Peyer's patch (tissue), 4 donors: ENCODE measurements at regions not wholly inside any gene's neighbourhood (a gene's known extent, or its start where the extent isn't known, plus 50 kb on each side); places are given as distances from the start of the nearest gene placed in this dataset.
"Not testable (repeated sequence)": the region's sequence is repeated elsewhere in the genome, so short reads cannot be mapped to it uniquely, and the experiment has no call there.

Source experiments
- DNase-seq, 3 donors: peaks; one replicate each; pipeline ENCODE4 v3.0.0-alpha.2; 2017 to 2019
- H3K27ac ChIP-seq, 4 donors: fragments of 200-600 bp; sonication (generic); one replicate each; pipeline ENCODE4 v1.5.1; 2016 to 2019
- H3K27me3 ChIP-seq, 2 donors: fragments of 200-600 bp; sonication (generic); one replicate each; pipeline ENCODE4 v1.5.1; 2019
- H3K36me3 ChIP-seq, 3 donors: fragments of 200-600 bp; sonication (generic); one replicate each; pipeline ENCODE4 v1.5.1; 2016 to 2019
- H3K4me1 ChIP-seq, 4 donors: fragments of 200-600 bp; sonication (generic); one replicate each; pipeline ENCODE4 v1.5.1; 2016 to 2019
- H3K4me3 ChIP-seq, 4 donors: fragments of 200-600 bp; sonication (generic); 1 replicate in 3 of 4; 2 replicates in 1 of 4; pipeline ENCODE4 v1.5.1; 2016 to 2019; ENCODE audit warnings: mild to moderate bottlenecking in 1 of 4
- H3K9me3 ChIP-seq, 4 donors: fragments of 200-600 bp; sonication (generic); one replicate each; pipeline ENCODE4 v1.5.1; 2016 to 2019; ENCODE audit warnings: mild to moderate bottlenecking in 1 of 4
- small RNA-seq, 2 donors: library from RNA; depleted of rRNA; stranded (forward); fragments of <200 nt; gene quantifications; one replicate each; pipeline ENCODE3, GENCODE V24; 2016

DNA sequence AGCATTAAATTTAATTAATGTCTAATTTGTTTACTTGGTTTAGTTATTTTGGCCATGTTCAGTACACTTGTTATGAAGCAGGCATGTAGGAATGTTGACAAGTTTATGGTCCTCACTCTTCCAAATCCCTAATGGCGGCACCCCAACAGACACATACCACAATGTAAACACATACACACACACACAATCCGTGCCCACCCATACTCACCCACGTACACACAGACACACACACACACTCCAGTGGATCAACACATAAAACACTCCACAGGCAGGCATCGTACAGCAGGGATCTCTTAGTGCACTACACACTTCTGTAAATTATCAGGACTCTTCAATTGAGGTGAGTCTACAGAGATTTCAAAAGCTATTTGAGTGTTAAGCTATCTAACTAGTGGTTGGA lies 767.5 kb downstream of the FOXD4L6 start:
- H3K4me3 ChIP-seq, H3K9me3 ChIP-seq, H3K27ac ChIP-seq, DNase-seq, H3K4me1 ChIP-seq, H3K36me3 ChIP-seq, H3K27me3 ChIP-seq: not testable (repeated sequence)

DNA sequence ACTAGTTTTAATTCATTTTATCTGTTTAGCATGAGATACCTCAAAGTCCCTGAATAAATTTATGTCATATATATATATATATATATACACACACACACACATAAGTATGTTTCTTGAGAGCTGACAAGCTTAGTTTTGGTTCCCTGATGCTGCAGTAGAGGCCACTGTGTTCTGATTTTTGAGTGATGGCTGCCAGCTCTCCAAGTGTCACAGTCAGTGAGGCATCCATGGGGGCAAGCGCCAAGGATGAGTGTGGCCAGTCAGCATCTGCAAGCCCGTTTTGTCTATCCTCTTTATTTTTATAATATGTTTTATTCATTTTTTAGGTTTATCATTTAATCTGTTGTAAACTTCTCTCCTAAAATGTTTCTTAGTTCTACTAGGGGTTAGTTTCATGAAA lies 797.5 kb downstream of the FOXD4L6 start:
- not testable (repeated sequence) for H3K9me3 ChIP-seq, H3K27me3 ChIP-seq, DNase-seq, H3K4me3 ChIP-seq, H3K4me1 ChIP-seq, H3K36me3 ChIP-seq, H3K27ac ChIP-seq

- not testable (repeated sequence) for H3K9me3 ChIP-seq, H3K27me3 ChIP-seq, H3K27ac ChIP-seq, H3K4me3 ChIP-seq, H3K36me3 ChIP-seq, H3K4me1 ChIP-seq, DNase-seq
These were observed 799.6 kb downstream of the FOXD4L6 start for GRCh38 chr9:40328907-40329306.

DNA sequence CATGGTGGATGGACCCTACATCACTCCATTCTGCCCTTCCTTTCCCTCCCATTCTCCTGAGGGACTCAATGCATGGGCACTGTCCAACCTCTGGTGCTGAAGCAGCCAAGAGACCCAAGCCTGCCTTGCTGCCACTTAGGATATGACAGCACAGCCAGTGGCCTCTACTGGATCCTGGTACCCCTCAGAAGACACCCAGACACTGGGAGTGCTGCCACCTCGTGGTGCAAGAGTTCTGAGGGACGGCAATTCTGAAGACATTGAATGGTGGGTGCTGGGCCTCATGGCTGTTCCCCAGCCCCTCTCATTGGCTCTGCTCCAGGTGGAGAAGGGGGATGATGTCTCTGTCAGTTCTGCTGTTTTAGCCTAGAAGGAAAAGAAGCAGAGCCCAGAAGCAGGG lies 802.3 kb downstream of the FOXD4L6 start:
- not testable (repeated sequence) for H3K9me3 ChIP-seq, H3K4me1 ChIP-seq, H3K4me3 ChIP-seq, H3K27me3 ChIP-seq, H3K27ac ChIP-seq, H3K36me3 ChIP-seq, DNase-seq

- H3K27me3 ChIP-seq, H3K4me3 ChIP-seq, H3K9me3 ChIP-seq, H3K36me3 ChIP-seq, H3K27ac ChIP-seq, H3K4me1 ChIP-seq: not testable (repeated sequence)
- peak in 1 of 3 donors; percentile 39 for DNase-seq
These were observed 805.8 kb downstream of the FOXD4L6 start for GRCh38 chr9:40322730-40323129.

GRCh38 chr9:40321857-40322256 lies 806.6 kb downstream of the FOXD4L6 start:
- not testable (repeated sequence) for H3K4me1 ChIP-seq, H3K36me3 ChIP-seq, H3K4me3 ChIP-seq, H3K27me3 ChIP-seq, H3K9me3 ChIP-seq, DNase-seq, H3K27ac ChIP-seq

- H3K9me3 ChIP-seq, H3K4me3 ChIP-seq, H3K36me3 ChIP-seq, DNase-seq, H3K4me1 ChIP-seq, H3K27ac ChIP-seq, H3K27me3 ChIP-seq: not testable (repeated sequence)
These were observed 807.3 kb downstream of the FOXD4L6 start for GRCh38 chr9:40321204-40321603.

GRCh38 chr9:40315215-40315614 lies 813.3 kb downstream of the FOXD4L6 start:
- not testable (repeated sequence) for H3K9me3 ChIP-seq

GRCh38 chr9:40289999-40290398 lies 838.5 kb downstream of the FOXD4L6 start:
- H3K27ac ChIP-seq, H3K9me3 ChIP-seq, H3K4me1 ChIP-seq, H3K4me3 ChIP-seq, H3K27me3 ChIP-seq, H3K36me3 ChIP-seq: not testable (repeated sequence)
- peak in 2 of 3 donors; percentile 5 to 24 for DNase-seq

More at GRCh38 chr9:40315215-40315614, 813.3 kb downstream of the FOXD4L6 start:
- not testable (repeated sequence) for DNase-seq, H3K27ac ChIP-seq, H3K4me1 ChIP-seq, H3K27me3 ChIP-seq, H3K4me3 ChIP-seq, H3K36me3 ChIP-seq

Small RNA genes lying in the stretch of these regions (small RNA-seq; reads per million reads assigned to genes)
- 0 reads per million in 2 donors for gene AL591471.1
- gene BX664727.2, result 0 reads per million in 2 donors
